NCI-H2107 (cell line): ENCODE measurements at regions not wholly inside any gene's neighbourhood (a gene's known extent, or its start where the extent isn't known, plus 50 kb on each side); places are given as distances from the start of the nearest gene placed in this dataset.

ENCODE experiments used
- DNase-seq: peaks from one replicate; lab custom pipeline; 2025; lab: John Stamatoyannopoulos, UW

- peak; percentile 88 for DNase-seq
Observed at GRCh38 chr12:124517260-124518050, 50.0 kb downstream of the NCOR2 start.

- no peak for DNase-seq
Observed at GRCh38 chr12:124516850-124517249, 50.6 kb downstream of the NCOR2 start.

GRCh38 chr12:124515981-124516380 is 51.4 kb downstream of the NCOR2 start:
- no peak for DNase-seq

GRCh38 chr12:124514996-124515932 is 52.1 kb downstream of the NCOR2 start:
- DNase-seq: no peak

GRCh38 chr12:124514145-124514995 is 53.0 kb downstream of the NCOR2 start:
- no peak for DNase-seq

- no peak for DNase-seq
Observed at GRCh38 chr12:124513297-124513867, 54.0 kb downstream of the NCOR2 start.

GRCh38 chr12:124512667-124513296 is 54.6 kb downstream of the NCOR2 start:
- no peak for DNase-seq

GRCh38 chr12:124511259-124511985 is 56.0 kb downstream of the NCOR2 start:
- DNase-seq: no peak

- no peak for DNase-seq
Observed at GRCh38 chr12:124510301-124510970, 57.0 kb downstream of the NCOR2 start.

GRCh38 chr12:124509676-124510300 is 57.6 kb downstream of the NCOR2 start:
- no peak for DNase-seq

GRCh38 chr12:124509300-124509675 is 58.1 kb downstream of the NCOR2 start:
- no peak for DNase-seq

- no peak for DNase-seq
Observed at GRCh38 chr12:124508381-124509079, 58.9 kb downstream of the NCOR2 start.

GRCh38 chr12:124507188-124508109 is 60.0 kb downstream of the NCOR2 start:
- no peak for DNase-seq

GRCh38 chr12:124506832-124507153 is 60.6 kb downstream of the NCOR2 start:
- no peak for DNase-seq

GRCh38 chr12:124506145-124506831 is 61.1 kb downstream of the NCOR2 start:
- DNase-seq: peak; percentile 53

- no peak for DNase-seq
Observed at GRCh38 chr12:124505001-124505818, 62.2 kb downstream of the NCOR2 start.
